GM19035 (cell line): ENCODE measurements at regions not wholly inside any gene's neighbourhood (a gene's known extent, or its start where the extent isn't known, plus 50 kb on each side); places are given as distances from the start of the nearest gene placed in this dataset.
"Not testable (repeated sequence)": the region's sequence is repeated elsewhere in the genome, so short reads cannot be mapped to it uniquely, and the experiment has no call there.

Experiments
- ATAC-seq: cut with Tn5 transposase; IDR thresholded peaks from one replicate; pipeline ENCODE4 v1.9.1; 2021; ENCODE audit not compliant: unreplicated experiment

DNA sequence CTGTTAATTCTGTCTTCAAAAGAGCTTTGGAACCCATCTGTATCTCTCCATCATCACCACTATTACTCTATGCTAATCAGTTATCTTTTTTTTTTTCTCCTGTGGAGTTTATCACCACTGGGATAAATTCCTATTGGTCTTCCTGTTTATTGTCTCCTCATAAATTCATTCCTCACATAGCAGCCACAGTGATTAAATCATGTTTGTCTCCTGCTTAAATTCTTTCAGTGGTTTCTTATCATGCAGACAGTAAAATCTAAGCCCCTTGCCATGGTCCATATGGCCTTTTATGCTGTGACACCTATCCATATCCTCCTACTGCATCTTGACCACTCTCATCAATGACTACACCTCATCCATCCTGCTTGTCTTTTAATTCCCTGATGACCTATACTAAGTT is 239.8 kb upstream of the ZEB2 start:
- ATAC-seq, result no peak

DNA sequence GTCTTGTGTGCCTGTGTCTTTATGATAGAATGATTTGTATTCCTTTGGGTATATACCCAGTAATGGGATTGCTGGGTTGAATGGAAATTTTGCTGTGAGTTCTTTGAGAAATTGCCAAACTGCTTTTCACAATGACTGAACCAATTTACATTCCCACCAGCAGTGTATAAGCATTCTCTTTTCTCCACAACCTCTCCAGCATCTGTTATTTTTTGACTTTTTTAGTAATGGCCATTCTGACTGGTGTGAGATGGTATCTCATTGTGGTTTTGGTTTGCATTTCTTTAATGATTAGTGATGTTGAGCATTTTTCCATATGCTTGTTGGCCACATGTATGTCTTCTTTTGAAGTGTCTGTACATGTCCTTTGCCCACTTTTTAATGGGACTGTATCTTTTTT is 238.3 kb upstream of the ZEB2 start:
- not testable (repeated sequence) for ATAC-seq

DNA sequence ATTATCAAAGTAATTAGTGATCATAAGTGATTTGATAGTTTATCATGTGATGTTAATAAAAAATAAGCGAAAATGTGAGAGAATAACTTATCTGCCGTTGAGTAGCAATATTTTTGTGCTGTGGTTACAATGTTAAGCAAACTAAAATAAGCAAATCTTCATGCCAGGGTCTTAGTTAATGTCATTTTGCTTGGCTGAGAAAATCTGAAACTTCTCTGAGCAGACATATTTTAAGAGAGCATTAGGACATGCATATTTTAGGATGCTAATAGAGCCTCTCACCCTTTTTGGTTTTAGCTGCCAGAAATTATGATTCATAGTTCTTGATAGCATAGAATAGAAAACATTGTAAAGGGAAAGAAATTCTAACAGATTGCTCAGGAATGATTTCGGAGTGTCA is 233.5 kb upstream of the ZEB2 start:
- no peak for ATAC-seq

DNA sequence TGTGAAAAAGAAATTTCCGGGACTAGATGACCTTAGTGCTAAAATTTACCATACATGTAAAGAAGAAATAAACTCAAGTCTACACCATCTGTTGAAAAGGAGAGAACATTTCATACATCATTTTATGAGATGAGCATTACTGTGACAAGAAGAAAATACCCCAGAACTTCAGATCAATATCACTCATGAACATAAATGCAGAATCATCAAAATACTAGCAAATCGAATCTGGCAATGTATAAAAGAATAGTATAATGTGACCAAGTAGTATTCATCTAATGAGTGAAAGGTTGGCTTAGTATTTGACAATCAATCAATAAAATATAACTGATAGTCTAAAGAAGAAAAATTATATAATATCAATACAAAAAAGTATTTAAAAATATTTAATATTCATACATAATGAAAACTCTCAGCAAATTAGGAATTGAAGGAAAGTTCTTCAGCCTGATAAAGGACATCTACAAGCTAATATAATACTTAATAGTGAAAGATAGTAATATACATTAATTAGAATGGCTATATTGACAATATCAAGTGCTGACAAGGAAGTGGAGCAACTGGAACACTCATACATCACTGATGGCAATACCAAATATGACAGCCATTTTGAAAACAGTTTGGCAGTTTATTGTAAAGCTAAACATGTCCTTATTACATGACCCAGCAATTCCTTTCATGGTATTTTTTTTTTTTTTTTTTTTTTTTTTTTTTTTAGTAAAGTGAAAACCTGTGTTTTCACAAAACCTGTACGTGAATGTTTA is 231.4 kb upstream of the ZEB2 start:
- ATAC-seq, result no peak

DNA sequence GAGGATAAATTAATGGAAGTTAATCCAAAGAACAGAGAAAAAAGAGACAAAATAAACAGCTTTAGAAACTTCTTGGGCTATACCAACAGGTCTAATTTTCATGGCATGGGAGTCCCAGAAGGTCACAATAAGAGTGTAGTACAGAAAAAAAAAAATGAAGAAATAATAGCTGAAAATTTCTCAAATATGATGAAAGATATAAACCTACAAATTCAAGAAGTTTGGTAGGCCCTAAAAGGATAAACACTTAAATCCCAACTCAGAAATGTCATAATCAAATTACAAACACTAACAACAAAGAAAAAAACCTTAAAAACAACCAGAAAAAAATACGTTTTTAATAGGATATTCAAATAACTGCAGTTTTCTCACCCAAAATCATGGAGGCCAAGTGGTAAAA is 229.3 kb upstream of the ZEB2 start:
- no peak for ATAC-seq

DNA sequence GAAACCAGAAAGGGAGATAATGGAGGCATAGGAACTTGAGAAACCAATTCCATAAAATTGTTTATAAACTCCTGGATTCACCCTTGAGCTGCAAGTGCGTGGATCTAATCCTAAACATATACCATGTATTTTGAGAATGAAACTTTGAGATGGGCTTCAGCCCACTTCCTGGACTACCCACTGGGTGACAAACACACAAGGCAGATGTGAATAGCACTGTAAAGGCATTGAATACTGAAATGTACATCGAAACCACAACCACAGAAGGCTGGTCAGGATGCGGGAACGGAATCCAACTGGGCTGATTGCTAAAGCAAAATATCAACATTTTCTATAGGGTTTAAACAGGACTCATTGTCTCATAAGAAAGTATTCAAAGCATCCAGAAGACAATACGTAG is 228.5 kb upstream of the ZEB2 start:
- ATAC-seq, result no peak

DNA sequence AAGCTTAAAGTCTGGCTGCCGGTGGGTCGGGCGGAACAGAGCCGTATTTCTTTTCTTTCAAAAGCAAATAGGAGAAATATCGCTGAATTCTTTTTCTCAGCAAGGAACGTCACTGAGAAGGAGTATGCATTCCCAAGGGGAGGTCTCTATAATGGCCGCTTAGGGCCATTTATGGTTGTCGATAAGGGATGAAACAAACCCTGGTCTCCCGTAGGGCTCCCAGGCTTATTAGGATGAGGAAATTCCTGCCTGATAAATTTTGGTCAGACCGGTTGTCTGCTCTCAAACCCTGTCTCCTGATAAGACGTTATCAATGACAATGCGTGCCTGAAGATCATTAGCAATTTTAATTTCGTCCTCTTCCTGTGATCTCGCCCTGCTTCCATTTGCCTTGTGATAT is 227.7 kb upstream of the ZEB2 start:
- ATAC-seq, result no peak

DNA sequence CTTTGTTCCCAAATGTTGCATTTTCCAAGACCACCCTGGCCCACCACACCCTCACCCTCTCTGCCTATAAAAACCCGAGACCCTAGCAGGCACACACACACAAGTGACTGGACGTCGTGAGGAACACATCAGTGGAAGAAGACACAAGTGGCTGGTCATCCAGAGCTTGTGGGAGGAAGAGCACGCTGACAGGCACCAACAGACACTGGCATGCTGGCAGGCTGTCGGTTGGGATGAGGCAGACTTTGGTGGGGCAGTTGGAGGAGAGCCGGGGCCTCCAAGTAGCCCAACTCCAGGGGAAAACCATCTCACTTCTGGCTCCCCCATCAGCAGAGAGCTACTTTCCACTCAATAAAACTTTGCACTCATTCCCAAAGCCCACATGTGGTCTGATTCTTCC is 225.5 kb upstream of the ZEB2 start:
- ATAC-seq, result no peak

DNA sequence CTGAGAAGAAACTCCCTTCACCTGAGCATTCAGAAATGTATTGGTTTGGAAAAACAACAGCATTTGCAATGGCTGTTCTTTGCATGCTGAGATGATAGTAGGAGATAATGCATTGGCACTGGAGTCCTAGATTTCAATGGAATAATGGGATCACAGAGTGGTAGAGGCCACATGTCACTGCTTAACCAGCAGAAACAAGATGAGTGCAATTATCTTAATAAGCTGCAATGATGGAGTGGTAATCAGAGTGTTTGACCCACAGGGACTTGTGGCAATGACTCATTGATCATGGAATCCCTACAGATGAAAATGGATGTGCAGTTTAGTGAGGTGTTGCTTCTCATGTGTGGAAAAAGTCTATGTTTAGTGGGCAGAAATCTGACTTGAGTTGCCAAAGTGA is 218.8 kb upstream of the ZEB2 start:
- no peak for ATAC-seq

DNA sequence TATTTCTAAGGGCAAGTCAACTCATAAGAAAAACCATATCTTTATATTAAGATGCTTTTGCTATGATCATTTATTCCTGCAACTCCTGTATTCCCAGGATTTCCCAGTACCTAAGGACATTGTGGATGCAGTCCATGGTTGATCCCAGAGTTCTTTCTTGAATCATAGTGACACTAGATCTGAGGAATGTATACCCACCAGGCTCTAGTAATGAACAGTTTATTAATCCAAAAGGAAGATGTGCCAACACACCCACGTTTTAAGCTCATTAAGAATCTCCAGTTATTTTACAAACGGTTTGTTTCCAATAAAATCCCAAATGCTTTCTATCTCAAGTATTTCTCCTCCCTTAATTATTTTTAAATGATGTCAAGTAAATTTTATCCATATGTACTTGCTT is 210.8 kb upstream of the ZEB2 start:
- ATAC-seq, result no peak

DNA sequence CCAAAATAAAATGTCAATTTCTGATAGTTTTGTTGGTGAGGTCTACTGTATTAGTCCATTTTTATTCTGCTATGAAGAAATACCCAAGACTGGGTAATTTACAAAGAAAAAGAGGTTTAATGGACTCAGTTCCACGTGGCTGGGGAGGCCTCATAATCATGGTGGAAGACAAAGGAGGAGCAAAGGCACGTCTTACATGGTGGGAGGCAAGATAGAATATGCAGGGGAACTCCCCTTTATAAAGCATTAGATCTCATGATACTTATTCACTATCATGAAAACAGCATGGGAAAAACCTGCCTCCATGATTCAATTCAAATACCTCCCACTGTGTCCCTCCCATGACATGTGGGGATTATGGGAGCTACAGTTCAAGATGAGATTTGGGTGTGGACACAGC is 204.5 kb upstream of the ZEB2 start:
- ATAC-seq, result not testable (repeated sequence)

DNA sequence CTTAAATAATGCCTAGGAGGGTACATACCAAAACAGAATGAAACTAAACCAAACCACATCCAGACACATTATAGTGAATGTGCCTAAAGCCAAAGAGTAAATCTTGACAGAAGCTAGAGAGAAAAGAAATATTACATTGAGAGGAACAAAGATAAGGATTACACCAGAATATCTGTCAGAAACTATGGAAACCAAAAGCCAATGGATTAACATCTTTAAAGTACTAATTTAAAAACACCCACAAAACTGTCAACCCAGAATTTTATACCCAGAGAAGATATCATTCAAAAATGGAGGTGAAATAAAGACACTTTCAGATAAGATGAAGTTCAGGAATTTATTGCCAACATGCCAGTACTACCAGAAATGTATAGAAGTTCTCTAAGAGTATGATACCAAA is 198.5 kb upstream of the ZEB2 start:
- ATAC-seq, result no peak

DNA sequence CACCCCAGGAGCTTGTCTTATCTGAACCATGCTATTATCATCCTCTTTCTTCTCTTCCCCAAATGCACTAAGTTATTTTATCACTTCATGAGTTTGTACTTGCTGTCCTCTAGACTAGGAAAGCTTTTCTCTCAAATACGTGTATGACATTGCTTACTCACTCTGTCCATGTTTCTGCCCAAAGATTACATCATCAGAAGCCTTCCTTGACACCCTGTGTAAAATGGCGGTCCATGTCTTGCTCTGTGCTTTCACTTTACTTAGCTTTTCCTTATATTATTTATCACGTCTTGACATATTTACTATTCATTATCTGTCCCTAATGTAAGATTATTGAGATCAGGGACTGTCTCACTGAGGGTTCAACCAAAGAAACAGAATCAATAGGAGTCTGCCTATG is 196.1 kb upstream of the ZEB2 start:
- no peak for ATAC-seq

DNA sequence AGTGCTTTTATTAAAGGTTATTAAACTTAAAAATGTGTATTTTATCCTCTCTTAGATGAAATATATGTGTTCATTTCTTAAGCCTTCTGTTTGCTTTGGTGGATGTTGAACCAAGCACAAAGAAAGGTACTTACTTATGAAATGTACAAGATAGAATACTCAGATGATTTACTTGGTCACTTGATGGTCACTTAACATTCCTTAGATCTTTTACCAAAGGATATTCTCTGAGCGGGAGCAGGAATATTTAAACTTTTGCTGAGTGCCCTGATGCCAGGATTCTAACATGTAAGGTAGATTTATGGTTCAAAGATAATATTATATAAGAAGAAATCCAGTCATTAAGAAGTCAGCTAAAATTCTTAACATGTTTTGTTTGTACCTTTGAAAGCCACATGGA is 193.5 kb upstream of the ZEB2 start:
- ATAC-seq, result no peak

DNA sequence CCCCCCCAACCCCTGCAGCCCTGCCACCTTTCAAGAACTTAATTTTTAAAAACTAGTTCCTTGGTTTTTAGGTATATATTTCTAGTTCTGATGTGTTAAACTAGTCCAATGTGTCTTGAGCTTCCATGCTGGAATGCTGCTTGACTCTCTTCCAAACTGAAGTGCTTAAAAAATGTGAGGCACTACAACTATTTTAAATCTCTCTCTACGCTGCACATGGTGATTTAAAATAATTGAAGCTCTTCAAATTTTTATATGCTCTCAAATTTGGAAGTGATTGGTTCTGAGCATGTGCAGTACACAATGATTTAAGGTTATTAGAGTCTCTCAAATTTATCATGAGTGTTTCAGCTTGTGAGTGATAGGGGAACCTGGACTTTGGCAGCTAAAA is 192.6 kb upstream of the ZEB2 start:
- ATAC-seq, result no peak

DNA sequence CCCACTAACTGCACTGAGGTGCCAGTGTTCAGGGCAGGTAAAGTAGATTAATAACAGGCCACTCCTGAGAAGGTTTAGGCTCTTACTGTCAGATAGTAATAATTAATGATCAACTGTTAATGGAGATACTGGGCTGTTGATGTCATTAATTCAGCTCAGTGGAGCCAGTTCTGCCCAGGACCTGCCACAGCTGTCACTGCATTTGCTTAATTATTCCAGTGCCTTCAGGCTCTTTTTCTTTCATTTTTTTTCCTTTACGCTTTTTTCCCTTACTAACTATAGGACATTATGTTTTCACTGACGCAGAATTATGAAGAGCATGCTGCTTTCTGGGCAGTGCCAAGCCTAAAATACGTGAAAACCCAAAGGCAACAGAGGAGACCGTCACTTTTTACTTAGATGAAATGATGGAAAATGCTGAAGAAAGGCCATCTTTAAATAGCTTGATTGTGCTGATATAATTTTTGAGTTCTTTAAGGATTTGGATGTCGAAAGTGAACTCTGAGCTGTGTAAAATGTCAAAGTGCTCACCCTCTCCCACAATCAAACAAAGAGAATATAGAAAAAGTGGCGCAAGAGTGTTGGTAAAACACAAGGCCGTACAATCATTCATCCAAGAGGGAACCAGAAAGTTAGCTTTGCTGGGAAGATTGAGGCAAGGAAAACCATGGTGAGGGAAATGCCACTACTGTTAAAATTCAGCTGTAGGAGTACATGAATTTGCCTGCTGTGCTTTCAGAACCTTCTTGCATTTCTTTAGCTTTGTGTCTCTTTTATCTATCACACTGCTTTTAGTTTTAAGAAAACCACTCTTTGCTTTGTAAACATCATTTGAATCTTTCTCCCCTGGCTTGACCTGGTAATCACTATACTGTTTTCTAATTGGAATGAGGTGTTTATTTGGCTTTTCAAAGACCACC is 192.0 kb upstream of the ZEB2 start:
- ATAC-seq, result no peak

DNA sequence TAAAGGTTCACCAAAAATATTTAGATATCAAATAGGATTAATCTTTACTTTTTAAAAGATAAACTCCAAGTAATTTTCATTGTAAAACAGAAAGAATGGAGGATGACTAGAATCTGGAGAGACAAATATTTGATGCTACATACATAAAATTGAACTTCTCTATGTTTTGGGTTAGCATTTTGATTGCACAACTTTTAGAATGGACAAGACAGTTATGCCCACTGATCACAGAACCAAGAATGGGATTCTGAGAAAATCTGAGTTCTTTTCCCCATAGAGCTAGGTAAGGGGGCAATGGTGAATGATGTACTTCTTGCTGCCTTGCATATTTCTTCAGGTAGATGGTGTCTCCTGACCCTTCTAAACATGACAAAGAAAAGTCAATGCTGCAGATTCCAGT is 191.2 kb upstream of the ZEB2 start:
- ATAC-seq, result no peak

DNA sequence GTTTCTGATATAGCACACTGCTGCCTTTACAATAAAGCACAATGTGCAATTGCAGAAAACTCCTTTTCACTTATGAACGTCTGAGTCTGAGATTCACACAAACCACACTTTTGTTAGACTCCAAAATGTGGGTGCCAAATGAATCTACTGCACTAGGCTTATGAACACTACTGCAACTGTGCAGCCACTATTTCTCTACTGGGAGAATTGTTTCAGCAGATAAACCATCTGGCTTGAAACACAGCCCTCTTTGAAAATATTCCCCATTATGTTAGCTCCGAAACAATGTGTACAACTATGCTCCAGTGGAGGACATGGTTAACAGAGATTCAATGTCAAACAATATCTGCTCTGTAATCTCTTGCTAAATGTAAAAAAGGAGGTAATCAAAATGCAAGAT is 188.7 kb upstream of the ZEB2 start:
- no peak for ATAC-seq

DNA sequence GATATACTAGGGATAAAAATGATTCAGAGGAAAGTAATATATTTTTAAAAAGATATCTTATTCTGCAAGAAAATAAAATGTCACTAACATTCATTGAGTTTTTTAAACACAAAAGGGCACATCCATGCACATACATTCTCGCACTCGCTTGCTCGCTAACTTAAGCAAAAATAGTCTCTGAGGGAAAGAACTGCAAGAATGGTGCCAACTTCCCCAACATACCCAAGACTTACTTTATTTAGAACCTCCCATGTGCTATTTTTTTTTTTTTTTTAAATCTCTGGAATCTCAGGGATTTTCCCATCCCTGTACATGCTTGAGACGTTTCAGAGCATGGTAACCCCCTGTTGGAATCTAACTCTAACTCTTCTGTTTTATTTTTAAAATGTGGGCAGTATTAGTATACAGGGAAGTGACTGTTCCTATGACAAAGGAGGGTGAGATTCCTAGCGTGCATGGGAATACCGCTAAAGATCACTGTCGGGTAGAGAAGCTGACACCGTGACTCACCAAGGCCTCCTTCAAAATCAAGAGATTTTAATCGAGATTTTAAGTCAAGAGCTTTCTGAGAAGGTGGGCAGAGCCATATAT is 187.9 kb upstream of the ZEB2 start:
- no peak for ATAC-seq

DNA sequence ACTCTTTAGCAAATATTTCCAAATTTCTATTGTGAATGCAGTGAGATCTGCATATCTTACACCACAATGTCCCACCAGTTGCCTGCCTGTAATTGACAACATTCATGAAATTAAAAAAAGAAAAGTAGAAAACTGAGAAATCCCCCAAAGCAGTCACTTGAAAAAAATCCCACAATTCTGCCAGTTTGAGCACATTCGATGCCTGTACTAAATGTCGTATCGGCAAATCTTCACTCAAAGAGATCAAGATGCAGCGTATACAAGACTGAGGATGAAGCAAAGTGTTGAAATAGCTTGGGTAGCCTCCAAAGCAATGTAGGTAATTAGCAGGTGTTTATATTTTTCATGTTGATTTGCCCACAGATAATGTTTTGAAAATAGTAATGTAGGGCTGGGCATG is 186.7 kb upstream of the ZEB2 start:
- no peak for ATAC-seq

DNA sequence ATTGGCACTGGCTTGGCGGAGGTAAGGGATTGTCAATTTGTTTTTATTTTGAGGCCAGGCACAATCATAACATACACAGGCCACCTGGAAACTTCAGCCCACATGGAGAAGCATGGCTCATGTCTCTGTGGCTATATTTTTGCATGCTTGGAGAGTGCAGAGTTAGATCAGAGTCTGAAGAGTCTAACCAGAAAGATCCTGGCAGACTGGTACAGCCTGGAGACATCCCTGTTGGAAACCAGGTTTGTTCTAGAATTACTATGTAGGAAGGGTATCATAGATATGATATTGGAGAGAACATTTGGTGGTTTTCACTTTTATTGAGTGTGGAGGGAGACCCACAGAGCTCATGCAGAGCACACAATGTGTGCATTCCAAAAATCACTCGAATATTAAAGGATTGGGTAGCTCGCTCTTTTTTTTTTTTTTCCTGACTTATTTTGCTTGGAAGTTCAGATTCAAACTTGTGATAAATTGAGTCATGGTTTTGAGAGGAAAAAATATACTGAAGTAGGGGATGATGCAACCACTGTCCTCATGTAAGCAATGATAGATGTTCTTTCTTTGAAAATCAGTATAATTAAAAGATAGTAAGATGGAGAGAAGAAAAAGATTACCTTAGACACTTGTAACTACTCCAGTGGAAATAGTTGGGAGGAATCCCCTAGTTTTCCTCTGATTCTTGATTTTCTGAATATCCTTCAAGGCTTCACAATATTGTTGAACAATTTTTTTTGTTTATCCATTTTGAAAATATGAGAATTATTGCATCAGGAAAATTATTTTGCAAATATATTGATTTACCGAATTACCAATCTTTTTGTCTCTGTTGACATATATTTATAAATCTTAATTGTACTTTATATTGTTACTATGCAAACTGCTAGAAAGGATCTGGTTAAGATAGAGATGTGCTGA is 185.7 kb upstream of the ZEB2 start:
- ATAC-seq, result no peak
